Kidney (tissue), 13 donors: ENCODE measurements at regions not wholly inside any gene's neighbourhood (a gene's known extent, or its start where the extent isn't known, plus 50 kb on each side); places are given as distances from the start of the nearest gene placed in this dataset.

Source experiments
- DNase-seq, 5 donors: peaks; one replicate each; pipeline ENCODE4 v3.0.0-alpha.2; 2013 to 2020
- FAIRE-seq: peaks from 2 replicates; lab custom pipeline; 2012; peaks lifted over from hg19 to GRCh38; lab: Jason Lieb, UNC
- H3K27ac ChIP-seq, 2 donors: one replicate each; pipeline ENCODE4 v1.7.0; 2013; ENCODE audit warnings: low read depth in 2 of 2, low read length in 2 of 2, inconsistent platforms in 1 of 2
- H3K27me3 ChIP-seq: one replicate; pipeline ENCODE4 v1.7.1; 2013; ENCODE audit warnings: low read length, inconsistent platforms; ENCODE audit not compliant: control insufficient read depth, insufficient read depth
- H3K36me3 ChIP-seq, 3 donors: one replicate each; pipeline versions ENCODE4 v1.7.0 to v1.7.1; 2013; ENCODE audit warnings: low read length in 3 of 3, control low read depth in 1 of 3, inconsistent platforms in 1 of 3; ENCODE audit not compliant: insufficient read depth in 3 of 3, control insufficient read depth in 2 of 3
- H3K4me1 ChIP-seq, 3 donors: one replicate each; pipeline versions ENCODE4 v1.7.0 to v1.7.1; 2013; ENCODE audit warnings: low read length in 3 of 3, inconsistent platforms in 1 of 3, low read depth in 1 of 3; ENCODE audit not compliant: control insufficient read depth in 2 of 3, insufficient read depth in 2 of 3
- H3K4me3 ChIP-seq, 3 donors: one replicate each; pipeline versions ENCODE4 v1.7.0 to v1.8.1; 2013; ENCODE audit warnings: low read length in 3 of 3, control low read depth in 1 of 3, inconsistent platforms in 1 of 3
- H3K9ac ChIP-seq, 3 donors: one replicate each; pipeline versions ENCODE4 v1.7.0 to v1.7.1; 2013; ENCODE audit warnings: low read length in 3 of 3, control low read depth in 1 of 3, inconsistent platforms in 1 of 3
- H3K9me3 ChIP-seq, 3 donors: one replicate each; pipeline versions ENCODE4 v1.7.0 to v1.7.1; 2013; ENCODE audit warnings: low read length in 3 of 3, control low read depth in 1 of 3, inconsistent platforms in 1 of 3; ENCODE audit not compliant: control insufficient read depth in 2 of 3, insufficient read depth in 1 of 3
- CTCF ChIP-seq: IDR thresholded peaks from 3 replicates; pipeline ENCODE4 v1.5.1; 2012; ENCODE audit warnings: mild to moderate bottlenecking, moderate library complexity, borderline replicate concordance; ENCODE audit not compliant: insufficient read depth; ENCODE audit errors: extremely low read depth
- intact Hi-C: fragments of 100-400 bp; cut with DNase I; formaldehyde crosslinking; loops from one replicate; pipeline ENCODE4 v1.11.1; 2022
- donor health status: control.
- donor health status: control.
- donor health status: control.
- donor health status: control.
- donor health status: control.
- donor health status: DM: yes; HTN: yes; CAD: no.
- donor health status: Normal renal cell carcinoma (clear cell type).

- H3K36me3 ChIP-seq = no peaks in the 10 kb centered on the region
- intact Hi-C loops = no loop called here
- H3K9me3 ChIP-seq = no peaks in the 10 kb centered on the region
- no peak overlapping the region for H3K9ac ChIP-seq
- no peak overlapping the region for H3K4me3 ChIP-seq
- no peaks in the 10 kb centered on the region for H3K4me1 ChIP-seq
- DNase-seq = no peak
- no peak for FAIRE-seq
- H3K27me3 ChIP-seq = no peaks in the 10 kb centered on the region
- no peak overlapping the region for H3K27ac ChIP-seq
- no peak for TF ChIP-seq CTCF
Measured at GRCh38 chr3:46141813-46142212, 66.3 kb downstream of the CCR1 start.

GRCh38 chr3:46138581-46138980 is 69.5 kb downstream of the CCR1 start:
- H3K27me3 ChIP-seq = no peaks in the 10 kb centered on the region
- H3K4me3 ChIP-seq = no peak overlapping the region
- H3K27ac ChIP-seq = no peak overlapping the region
- intact Hi-C loops = no loop called here
- H3K9me3 ChIP-seq = peaks cover 0 to 3% (median 0%) of the 10 kb centered on the region in 3 donors
- H3K9ac ChIP-seq = no peak overlapping the region
- H3K36me3 ChIP-seq = no peaks in the 10 kb centered on the region
- DNase-seq (no peak), FAIRE-seq (no peak)
- TF ChIP-seq CTCF = no peak
- H3K4me1 ChIP-seq = no peaks in the 10 kb centered on the region

- FAIRE-seq = no peak
- no peaks in the 10 kb centered on the region for H3K36me3 ChIP-seq
- no peak overlapping the region for H3K27ac ChIP-seq
- intact Hi-C loops = no loop called here
- H3K4me1 ChIP-seq = no peaks in the 10 kb centered on the region
- H3K9ac ChIP-seq = no peak overlapping the region
- H3K4me3 ChIP-seq = no peak overlapping the region
- no peaks in the 10 kb centered on the region for H3K27me3 ChIP-seq
- peaks cover 0 to 3% (median 0%) of the 10 kb centered on the region in 3 donors for H3K9me3 ChIP-seq
- no peak for DNase-seq
- no peak for TF ChIP-seq CTCF
Measured at GRCh38 chr3:46135475-46135874, 72.6 kb downstream of the CCR1 start.

GRCh38 chr3:46133285-46133684 is 74.8 kb downstream of the CCR1 start:
- Histone ChIP-seq H3K4me1 (no peaks in the 10 kb centered on the region), H3K27ac (no peak overlapping the region), H3K9me3 (peaks cover 0 to 3% (median 0%) of the 10 kb centered on the region in 3 donors), H3K27me3 (no peaks in the 10 kb centered on the region), H3K9ac (no peak overlapping the region), H3K4me3 (no peak overlapping the region), H3K36me3 (no peaks in the 10 kb centered on the region)
- TF ChIP-seq CTCF = no peak
- DNase-seq (no peak), FAIRE-seq (no peak)
- intact Hi-C loops = no loop called here
